Activated T-helper 17 cell treated with anti-CD3 and anti-CD28 coated beads, Interleukin-2, amount 50 U/mL, for 72 hours (primary cell): ENCODE measurements at regions not wholly inside any gene's neighbourhood (a gene's known extent, or its start where the extent isn't known, plus 50 kb on each side); places are given as distances from the start of the nearest gene placed in this dataset.
"Not testable (repeated sequence)": the region's sequence is repeated elsewhere in the genome, so short reads cannot be mapped to it uniquely, and the experiment has no call there.

Experiments
- ATAC-seq: fragments of 150-1000 bp; cut with Tn5 transposase; replicated peaks from 2 replicates; pipeline ENCODE4 v1.10.0; 2021; ENCODE audit warnings: mild to moderate bottlenecking, moderate library complexity
- H3K27ac Mint-ChIP-seq: one replicate; pipeline ENCODE4 v1.8.0; 2022; ENCODE audit warnings: mixed read lengths
- H3K27me3 Mint-ChIP-seq: one replicate; pipeline ENCODE4 v1.8.0; 2022; ENCODE audit warnings: mixed read lengths
- H3K36me3 Mint-ChIP-seq: one replicate; pipeline ENCODE4 v1.8.0; 2022; ENCODE audit warnings: low read depth, mild to moderate bottlenecking, mixed read lengths
- H3K4me1 Mint-ChIP-seq: one replicate; pipeline ENCODE4 v1.8.0; 2022; ENCODE audit warnings: mixed read lengths
- H3K4me3 Mint-ChIP-seq: one replicate; pipeline ENCODE4 v1.8.0; 2022; ENCODE audit warnings: mild to moderate bottlenecking, mixed read lengths
- H3K9me3 Mint-ChIP-seq: one replicate; pipeline ENCODE4 v1.8.0; 2022; ENCODE audit warnings: mixed read lengths

DNA sequence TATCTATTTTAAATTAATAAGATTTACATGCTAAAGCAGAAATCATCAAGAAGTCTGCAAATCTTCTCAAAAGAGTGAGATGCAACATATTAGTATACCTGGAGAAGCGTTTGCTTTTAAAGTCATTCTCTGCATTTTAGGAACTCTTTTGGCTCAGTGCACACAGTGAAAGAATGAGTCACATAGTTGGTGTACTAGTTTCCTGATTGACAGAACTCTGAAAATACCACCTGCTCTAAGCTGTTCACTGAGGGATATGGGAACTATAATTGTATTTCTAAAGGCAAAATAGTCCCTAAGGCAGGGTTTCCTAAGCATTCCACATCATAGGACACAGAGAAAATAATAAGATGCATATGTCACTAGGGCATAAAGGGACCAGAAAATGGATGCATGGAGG is 838.5 kb downstream of the DIPK2A start:
- Mint-ChIP-seq H3K9me3 (peaks cover 8% of the 10 kb centered on the region), H3K4me1 (no peaks in the 10 kb centered on the region), H3K27me3 (no peaks in the 10 kb centered on the region), H3K27ac (no peak overlapping the region), H3K36me3 (no peaks in the 10 kb centered on the region), H3K4me3 (no peak overlapping the region)
- ATAC-seq = no peak

DNA sequence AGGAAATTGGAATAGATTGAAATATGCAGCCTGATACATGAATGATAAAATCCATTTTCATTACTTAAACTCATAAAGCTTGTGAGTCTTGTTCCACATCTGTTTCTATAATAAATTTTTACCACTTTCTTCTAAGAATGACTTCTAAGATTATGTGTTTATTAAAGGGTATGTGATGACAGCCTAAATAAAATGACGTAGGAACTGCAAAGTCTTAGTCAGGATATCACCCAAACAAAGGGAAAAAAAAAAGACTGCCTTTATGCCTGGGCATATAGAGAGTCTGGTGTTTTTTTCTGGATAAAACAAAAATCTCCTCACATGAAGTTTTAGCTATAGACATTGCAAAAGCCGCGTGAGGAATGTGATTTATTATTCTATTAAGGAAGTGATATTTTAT is 844.0 kb downstream of the DIPK2A start:
- no peak for ATAC-seq
- Mint-ChIP-seq H3K4me3 (no peak overlapping the region), H3K27me3 (no peaks in the 10 kb centered on the region), H3K4me1 (no peaks in the 10 kb centered on the region), H3K9me3 (peaks cover 4% of the 10 kb centered on the region), H3K36me3 (no peaks in the 10 kb centered on the region), H3K27ac (no peak overlapping the region)

GRCh38 chr3:144816323-144816722 is 844.7 kb downstream of the DIPK2A start:
- no peaks in the 10 kb centered on the region for H3K4me1 Mint-ChIP-seq
- no peaks in the 10 kb centered on the region for H3K36me3 Mint-ChIP-seq
- no peak overlapping the region for H3K27ac Mint-ChIP-seq
- no peak for ATAC-seq
- H3K27me3 Mint-ChIP-seq = no peaks in the 10 kb centered on the region
- H3K9me3 Mint-ChIP-seq = peaks cover 4% of the 10 kb centered on the region
- no peak overlapping the region for H3K4me3 Mint-ChIP-seq

- no peak for ATAC-seq
- Mint-ChIP-seq H3K27me3 (no peaks in the 10 kb centered on the region), H3K27ac (no peak overlapping the region), H3K4me1 (no peaks in the 10 kb centered on the region), H3K9me3 (peaks cover 4% of the 10 kb centered on the region), H3K4me3 (no peak overlapping the region), H3K36me3 (no peaks in the 10 kb centered on the region)
Observed at GRCh38 chr3:144818973-144819372, 847.4 kb downstream of the DIPK2A start.

- not testable (repeated sequence) for H3K27ac Mint-ChIP-seq, H3K36me3 Mint-ChIP-seq, H3K27me3 Mint-ChIP-seq, H3K4me3 Mint-ChIP-seq, H3K4me1 Mint-ChIP-seq, H3K9me3 Mint-ChIP-seq, ATAC-seq
Observed at GRCh38 chr3:144820232-144820631, 848.6 kb downstream of the DIPK2A start.

GRCh38 chr3:144820726-144821125 is 849.1 kb downstream of the DIPK2A start:
- Mint-ChIP-seq H3K27ac (no peak overlapping the region), H3K36me3 (no peaks in the 10 kb centered on the region), H3K27me3 (no peaks in the 10 kb centered on the region), H3K4me1 (no peaks in the 10 kb centered on the region), H3K4me3 (no peak overlapping the region), H3K9me3 (no peaks in the 10 kb centered on the region)
- ATAC-seq = no peak

GRCh38 chr3:144821583-144821982 is 850.0 kb downstream of the DIPK2A start:
- no peak overlapping the region for H3K27ac Mint-ChIP-seq
- H3K4me1 Mint-ChIP-seq = no peaks in the 10 kb centered on the region
- no peaks in the 10 kb centered on the region for H3K9me3 Mint-ChIP-seq
- H3K27me3 Mint-ChIP-seq = no peaks in the 10 kb centered on the region
- no peak overlapping the region for H3K4me3 Mint-ChIP-seq
- no peak for ATAC-seq
- H3K36me3 Mint-ChIP-seq = no peaks in the 10 kb centered on the region

- no peaks in the 10 kb centered on the region for H3K27me3 Mint-ChIP-seq
- no peak for ATAC-seq
- no peaks in the 10 kb centered on the region for H3K4me1 Mint-ChIP-seq
- no peaks in the 10 kb centered on the region for H3K36me3 Mint-ChIP-seq
- H3K4me3 Mint-ChIP-seq = no peak overlapping the region
- H3K9me3 Mint-ChIP-seq = no peaks in the 10 kb centered on the region
- H3K27ac Mint-ChIP-seq = no peak overlapping the region
Observed at GRCh38 chr3:144822671-144823070, 851.0 kb downstream of the DIPK2A start.

DNA sequence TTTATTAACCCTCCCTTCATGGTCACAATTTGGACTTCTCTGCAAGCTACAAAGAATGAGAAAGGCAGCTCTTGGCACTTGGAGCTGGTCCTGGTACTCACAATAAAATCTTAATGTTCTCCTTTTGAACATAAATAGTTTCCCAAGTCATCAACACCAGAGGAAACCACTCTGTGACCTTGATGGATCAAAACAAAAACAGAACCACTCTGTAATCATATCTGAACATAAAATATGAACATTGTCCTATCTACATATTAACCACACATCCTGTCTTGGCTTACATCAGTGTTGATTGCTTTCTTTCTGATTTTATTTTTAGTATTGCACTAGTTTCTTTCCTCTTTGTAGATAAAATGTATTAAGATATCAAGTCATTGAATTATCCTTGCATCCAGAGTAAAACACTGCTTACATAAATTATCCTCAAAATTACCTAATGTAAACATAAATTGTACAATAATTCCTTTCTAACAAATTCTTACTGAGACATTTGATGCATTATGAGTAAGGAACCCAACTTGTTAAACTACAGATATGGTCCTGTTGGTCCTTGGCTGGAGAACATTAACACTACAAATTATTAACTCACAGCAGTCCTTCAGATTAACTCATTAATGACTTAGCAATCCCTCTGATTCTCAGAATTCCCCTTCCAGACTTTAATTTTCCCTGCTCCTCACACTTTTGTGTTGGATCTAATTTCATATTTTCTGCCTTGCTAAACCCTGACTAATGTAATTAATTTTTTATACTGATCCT is 860.5 kb downstream of the DIPK2A start:
- no peak for ATAC-seq
- Mint-ChIP-seq H3K36me3 (no peaks in the 10 kb centered on the region), H3K9me3 (peaks cover 16% of the 10 kb centered on the region), H3K4me3 (no peak overlapping the region), H3K4me1 (no peaks in the 10 kb centered on the region), H3K27me3 (no peaks in the 10 kb centered on the region), H3K27ac (no peak overlapping the region)

GRCh38 chr3:144839991-144840390 is 868.4 kb downstream of the DIPK2A start:
- no peaks in the 10 kb centered on the region for H3K36me3 Mint-ChIP-seq
- H3K9me3 Mint-ChIP-seq = peaks cover 13% of the 10 kb centered on the region
- H3K27me3 Mint-ChIP-seq = no peaks in the 10 kb centered on the region
- no peaks in the 10 kb centered on the region for H3K4me1 Mint-ChIP-seq
- no peak overlapping the region for H3K4me3 Mint-ChIP-seq
- H3K27ac Mint-ChIP-seq = no peak overlapping the region
- no peak for ATAC-seq

DNA sequence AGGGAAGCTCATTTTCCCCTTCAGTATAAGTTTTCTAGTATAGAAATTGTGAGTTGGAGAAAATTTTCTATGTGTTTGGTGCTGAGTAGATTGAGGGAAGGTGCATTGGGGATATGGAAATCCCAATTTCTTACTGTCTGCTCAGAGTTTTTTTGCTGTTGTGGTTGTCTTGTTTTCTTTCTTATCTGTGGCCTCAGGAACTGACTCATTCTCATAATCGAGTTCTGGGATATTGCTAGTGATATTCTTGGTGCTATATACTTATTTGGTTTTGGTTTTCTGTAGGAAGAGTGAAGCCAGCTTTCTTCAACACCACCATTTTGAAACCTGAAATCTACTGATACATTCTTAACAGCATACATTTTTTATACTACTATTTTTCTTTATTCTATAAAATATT is 869.2 kb downstream of the DIPK2A start:
- Mint-ChIP-seq H3K9me3 (peaks cover 4% of the 10 kb centered on the region), H3K27me3 (no peaks in the 10 kb centered on the region), H3K27ac (no peak overlapping the region), H3K36me3 (no peaks in the 10 kb centered on the region), H3K4me1 (no peaks in the 10 kb centered on the region), H3K4me3 (no peak overlapping the region)
- no peak for ATAC-seq

- Mint-ChIP-seq H3K4me1 (no peaks in the 10 kb centered on the region), H3K36me3 (no peaks in the 10 kb centered on the region), H3K9me3 (peaks cover 4% of the 10 kb centered on the region), H3K27me3 (no peaks in the 10 kb centered on the region), H3K27ac (no peak overlapping the region), H3K4me3 (no peak overlapping the region)
- ATAC-seq = no peak
Observed at GRCh38 chr3:144843099-144843498, 871.5 kb downstream of the DIPK2A start.

DNA sequence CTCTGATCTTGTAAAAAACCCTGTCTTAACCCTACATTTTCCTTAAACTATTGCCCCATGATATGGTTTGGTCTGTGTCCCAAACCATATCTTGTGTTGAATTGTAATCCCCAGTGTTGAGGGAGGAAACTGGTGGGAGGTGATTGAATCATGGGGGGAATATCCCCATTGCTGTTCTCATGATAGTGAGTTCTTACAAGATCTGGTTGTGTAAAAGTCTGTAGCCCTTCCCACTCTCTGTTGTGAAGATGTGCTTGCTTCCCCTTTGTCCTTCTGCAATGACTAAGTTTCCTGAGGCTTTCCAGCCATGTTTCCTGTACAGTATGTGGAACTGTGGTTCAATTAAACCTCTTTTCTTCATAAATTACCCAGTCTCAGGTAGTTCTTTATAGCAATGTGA is 881.4 kb downstream of the DIPK2A start:
- Mint-ChIP-seq H3K4me3 (no peak overlapping the region), H3K4me1 (no peaks in the 10 kb centered on the region), H3K27me3 (no peaks in the 10 kb centered on the region), H3K36me3 (no peaks in the 10 kb centered on the region), H3K27ac (no peak overlapping the region), H3K9me3 (peaks cover 4% of the 10 kb centered on the region)
- no peak for ATAC-seq

- not testable (repeated sequence) for ATAC-seq, H3K9me3 Mint-ChIP-seq, H3K4me1 Mint-ChIP-seq, H3K36me3 Mint-ChIP-seq, H3K4me3 Mint-ChIP-seq, H3K27ac Mint-ChIP-seq, H3K27me3 Mint-ChIP-seq
Observed at GRCh38 chr3:144854020-144854419, 882.4 kb downstream of the DIPK2A start.

GRCh38 chr3:144859161-144859560 is 887.5 kb downstream of the DIPK2A start:
- Mint-ChIP-seq H3K4me1 (no peaks in the 10 kb centered on the region), H3K9me3 (no peaks in the 10 kb centered on the region), H3K27ac (no peak overlapping the region), H3K36me3 (no peaks in the 10 kb centered on the region), H3K4me3 (no peak overlapping the region), H3K27me3 (no peaks in the 10 kb centered on the region)
- no peak for ATAC-seq

GRCh38 chr3:144864646-144865045 is 893.0 kb downstream of the DIPK2A start:
- Mint-ChIP-seq H3K36me3 (no peaks in the 10 kb centered on the region), H3K9me3 (peaks cover 4% of the 10 kb centered on the region), H3K27me3 (no peaks in the 10 kb centered on the region), H3K4me1 (no peaks in the 10 kb centered on the region), H3K27ac (no peak overlapping the region), H3K4me3 (no peak overlapping the region)
- ATAC-seq = no peak
